ENCODE measurements at regions not wholly inside any gene's neighbourhood (a gene's known extent, or its start where the extent isn't known, plus 50 kb on each side); places are given as distances from the start of the nearest gene placed in this dataset.

- Histone ChIP-seq H3K9me3 (ENCODE audit: control insufficient read depth, insufficient read depth, low read depth, low read length) (no peaks in the 10 kb centered on the region), H3K4me3 (ENCODE audit: low read depth, low read length) (no peak overlapping the region), H3K27me3 (ENCODE audit: control insufficient read depth, insufficient read depth, low read length) (no peaks in the 10 kb centered on the region), H3K27ac (ENCODE audit: low read depth, low read length) (no peak overlapping the region), H3K36me3 (ENCODE audit: control insufficient read depth, insufficient read depth, low read length) (no peaks in the 10 kb centered on the region), H3K9ac (ENCODE audit: low read length) (no peak overlapping the region), H3K4me1 (ENCODE audit: control insufficient read depth, insufficient read depth, low read length) (no peaks in the 10 kb centered on the region)
Observed at GRCh38 chr13:111964411-111965035, 102.4 kb upstream of the SOX1 start.

GRCh38 chr13:111965466-111966214 lies 101.3 kb upstream of the SOX1 start:
- no peak overlapping the region for H3K27ac ChIP-seq (ENCODE audit: low read depth, low read length)
- no peaks in the 10 kb centered on the region for H3K27me3 ChIP-seq (ENCODE audit: control insufficient read depth, insufficient read depth, low read length)
- no peak overlapping the region for H3K4me3 ChIP-seq (ENCODE audit: low read depth, low read length)
- no peaks in the 10 kb centered on the region for H3K9me3 ChIP-seq (ENCODE audit: control insufficient read depth, insufficient read depth, low read depth, low read length)
- H3K36me3 ChIP-seq (ENCODE audit: control insufficient read depth, insufficient read depth, low read length): no peaks in the 10 kb centered on the region
- H3K9ac ChIP-seq (ENCODE audit: low read length): no peak overlapping the region
- H3K4me1 ChIP-seq (ENCODE audit: control insufficient read depth, insufficient read depth, low read length): no peaks in the 10 kb centered on the region

- Histone ChIP-seq H3K4me3 (ENCODE audit: low read depth, low read length) (no peak overlapping the region), H3K9ac (ENCODE audit: low read length) (no peak overlapping the region), H3K9me3 (ENCODE audit: control insufficient read depth, insufficient read depth, low read depth, low read length) (no peaks in the 10 kb centered on the region), H3K4me1 (ENCODE audit: control insufficient read depth, insufficient read depth, low read length) (no peaks in the 10 kb centered on the region), H3K27me3 (ENCODE audit: control insufficient read depth, insufficient read depth, low read length) (peaks cover 8% of the 10 kb centered on the region; the same call in 1 of the 2 replicates), H3K36me3 (ENCODE audit: control insufficient read depth, insufficient read depth, low read length) (no peaks in the 10 kb centered on the region), H3K27ac (ENCODE audit: low read depth, low read length) (no peak overlapping the region)
Observed at GRCh38 chr13:111966933-111967332, 100.0 kb upstream of the SOX1 start.

- no peaks in the 10 kb centered on the region for H3K36me3 ChIP-seq (ENCODE audit: control insufficient read depth, insufficient read depth, low read length)
- H3K9me3 ChIP-seq (ENCODE audit: control insufficient read depth, insufficient read depth, low read depth, low read length): no peaks in the 10 kb centered on the region
- 0 out of 2 replicates have a peak, but pooled peaks cover 3% of the 10 kb centered on the region for H3K4me1 ChIP-seq (ENCODE audit: control insufficient read depth, insufficient read depth, low read length)
- no peak overlapping the region for H3K27ac ChIP-seq (ENCODE audit: low read depth, low read length)
- no peak overlapping the region for H3K4me3 ChIP-seq (ENCODE audit: low read depth, low read length)
- H3K27me3 ChIP-seq (ENCODE audit: control insufficient read depth, insufficient read depth, low read length): peaks cover 16% of the 10 kb centered on the region; the same call in 1 of the 2 replicates
- no peak overlapping the region for H3K9ac ChIP-seq (ENCODE audit: low read length)
Observed at GRCh38 chr13:111967572-111968201, 99.3 kb upstream of the SOX1 start.

- H3K27ac ChIP-seq (ENCODE audit: low read depth, low read length): no peak overlapping the region
- no peak overlapping the region for H3K4me3 ChIP-seq (ENCODE audit: low read depth, low read length)
- H3K9me3 ChIP-seq (ENCODE audit: control insufficient read depth, insufficient read depth, low read depth, low read length): no peaks in the 10 kb centered on the region
- peaks cover 9% of the 10 kb centered on the region for H3K4me1 ChIP-seq (ENCODE audit: control insufficient read depth, insufficient read depth, low read length)
- peaks cover 24% of the 10 kb centered on the region; the same call in 1 of the 2 replicates for H3K27me3 ChIP-seq (ENCODE audit: control insufficient read depth, insufficient read depth, low read length)
- H3K9ac ChIP-seq (ENCODE audit: low read length): no peak overlapping the region
- H3K36me3 ChIP-seq (ENCODE audit: control insufficient read depth, insufficient read depth, low read length): no peaks in the 10 kb centered on the region
Observed at GRCh38 chr13:111968336-111969010, 98.5 kb upstream of the SOX1 start.

- Histone ChIP-seq H3K27ac (ENCODE audit: low read depth, low read length) (no peak overlapping the region), H3K4me3 (ENCODE audit: low read depth, low read length) (no peak overlapping the region), H3K9me3 (ENCODE audit: control insufficient read depth, insufficient read depth, low read depth, low read length) (peaks cover under 1% of the 10 kb centered on the region; the same call in 1 of the 2 replicates), H3K4me1 (ENCODE audit: control insufficient read depth, insufficient read depth, low read length) (peaks cover 15% of the 10 kb centered on the region), H3K27me3 (ENCODE audit: control insufficient read depth, insufficient read depth, low read length) (peaks cover 35% of the 10 kb centered on the region; the same call in 1 of the 2 replicates), H3K9ac (ENCODE audit: low read length) (no peak overlapping the region), H3K36me3 (ENCODE audit: control insufficient read depth, insufficient read depth, low read length) (no peaks in the 10 kb centered on the region)
Observed at GRCh38 chr13:111969551-111970135, 97.3 kb upstream of the SOX1 start.

- peaks cover 8% of the 10 kb centered on the region for H3K9me3 ChIP-seq (ENCODE audit: control insufficient read depth, insufficient read depth, low read depth, low read length)
- H3K4me1 ChIP-seq (ENCODE audit: control insufficient read depth, insufficient read depth, low read length): peaks cover 15% of the 10 kb centered on the region
- peaks cover 35% of the 10 kb centered on the region; the same call in 1 of the 2 replicates for H3K27me3 ChIP-seq (ENCODE audit: control insufficient read depth, insufficient read depth, low read length)
- no peaks in the 10 kb centered on the region for H3K36me3 ChIP-seq (ENCODE audit: control insufficient read depth, insufficient read depth, low read length)
- H3K9ac ChIP-seq (ENCODE audit: low read length): no peak overlapping the region
- H3K27ac ChIP-seq (ENCODE audit: low read depth, low read length): no peak overlapping the region
- H3K4me3 ChIP-seq (ENCODE audit: low read depth, low read length): no peak overlapping the region
Observed at GRCh38 chr13:111970494-111971141, 96.3 kb upstream of the SOX1 start.

- Histone ChIP-seq H3K36me3 (ENCODE audit: control insufficient read depth, insufficient read depth, low read length) (no peaks in the 10 kb centered on the region), H3K4me1 (ENCODE audit: control insufficient read depth, insufficient read depth, low read length) (peaks cover 15% of the 10 kb centered on the region), H3K9me3 (ENCODE audit: control insufficient read depth, insufficient read depth, low read depth, low read length) (peaks cover 8% of the 10 kb centered on the region), H3K27me3 (ENCODE audit: control insufficient read depth, insufficient read depth, low read length) (peaks cover 35% of the 10 kb centered on the region; the same call in 1 of the 2 replicates), H3K9ac (ENCODE audit: low read length) (no peak overlapping the region), H3K27ac (ENCODE audit: low read depth, low read length) (no peak overlapping the region), H3K4me3 (ENCODE audit: low read depth, low read length) (no peak overlapping the region)
Observed at GRCh38 chr13:111971891-111972780, 94.8 kb upstream of the SOX1 start.

- Histone ChIP-seq H3K9ac (ENCODE audit: low read length) (no peak overlapping the region), H3K4me1 (ENCODE audit: control insufficient read depth, insufficient read depth, low read length) (peaks cover 15% of the 10 kb centered on the region), H3K4me3 (ENCODE audit: low read depth, low read length) (no peak overlapping the region), H3K36me3 (ENCODE audit: control insufficient read depth, insufficient read depth, low read length) (no peaks in the 10 kb centered on the region), H3K9me3 (ENCODE audit: control insufficient read depth, insufficient read depth, low read depth, low read length) (peaks cover 8% of the 10 kb centered on the region), H3K27ac (ENCODE audit: low read depth, low read length) (no peak overlapping the region), H3K27me3 (ENCODE audit: control insufficient read depth, insufficient read depth, low read length) (peaks cover 35% of the 10 kb centered on the region; the same call in 1 of the 2 replicates)
Observed at GRCh38 chr13:111973186-111973585, 93.8 kb upstream of the SOX1 start.

Data from HUES6 (cell line).